AG04450 (cell line): ENCODE measurements at regions not wholly inside any gene's neighbourhood (a gene's known extent, or its start where the extent isn't known, plus 50 kb on each side); places are given as distances from the start of the nearest gene placed in this dataset.

ENCODE experiments used
- CTCF ChIA-PET: fragments of 300-600, 350-600 bp; formaldehyde crosslinking; extraction: SDS; loops from one replicate; lab custom pipeline; 2022; ENCODE audit warnings: antibody characterized with exemption, inconsistent platforms; lab: Charles Lee
- POLR2A ChIA-PET: fragments of 350-600 bp; formaldehyde crosslinking; extraction: SDS; loops from one replicate; lab custom pipeline; 2021; ENCODE audit warnings: antibody characterized with exemption, inconsistent platforms; lab: Yijun Ruan, JAX
- DNase-seq: peaks from one replicate; pipeline ENCODE4 v3.0.0-alpha.2; 2011; ENCODE audit warnings: low read depth, low spot score
- H3K27ac ChIP-seq: one replicate; pipeline ENCODE4 v1.5.1; 2012; ENCODE audit warnings: low read depth, low read length, control low read depth
- H3K27me3 ChIP-seq: one replicate; pipeline ENCODE4 v1.6.0; 2012; ENCODE audit warnings: low read length; ENCODE audit not compliant: control insufficient read depth, insufficient read depth
- H3K4me3 ChIP-seq: 2 replicates; pipeline ENCODE4 v1.5.1; 2011; ENCODE audit warnings: mild to moderate bottlenecking, low read depth, low read length, control low read depth
- H3K9me3 ChIP-seq: 2 replicates; pipeline ENCODE4 v1.5.1; 2012; ENCODE audit warnings: low read length; ENCODE audit not compliant: control insufficient read depth, insufficient read depth
- TF ChIP-seq, protein P1 (sequence below): IDR thresholded peaks from 2 replicates; pipeline ENCODE4 v1.5.1; 2011; ENCODE audit warnings: low read depth, low read length, control low read depth, inconsistent platforms

DNA sequence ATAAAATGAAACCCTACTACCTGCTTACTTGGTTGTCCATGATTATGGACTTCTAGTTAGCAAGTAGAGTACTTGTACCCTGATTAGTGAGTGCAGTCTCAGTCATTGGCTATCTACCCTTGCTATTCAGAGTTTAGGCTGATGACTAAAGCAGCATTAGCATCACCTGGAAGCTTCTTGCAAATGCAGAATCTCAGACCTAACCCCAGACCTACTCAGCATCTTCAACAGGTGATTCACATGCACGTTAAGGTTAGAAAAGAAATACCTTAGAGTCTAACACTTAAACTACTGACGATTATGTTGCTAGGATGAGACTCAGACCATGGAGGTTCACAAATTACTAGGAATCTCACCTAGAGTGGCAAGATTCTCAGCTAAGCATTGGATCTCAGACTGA is 399.9 kb upstream of the FANCL start:
- CTCF ChIA-PET = no interaction called here
- Histone ChIP-seq H3K4me3 (no peak overlapping the region), H3K9me3 (no peaks in the 10 kb centered on the region), H3K27ac (no peak overlapping the region), H3K27me3 (no peaks in the 10 kb centered on the region)
- POLR2A ChIA-PET = no interaction called here
- TF ChIP-seq, protein P1, sequence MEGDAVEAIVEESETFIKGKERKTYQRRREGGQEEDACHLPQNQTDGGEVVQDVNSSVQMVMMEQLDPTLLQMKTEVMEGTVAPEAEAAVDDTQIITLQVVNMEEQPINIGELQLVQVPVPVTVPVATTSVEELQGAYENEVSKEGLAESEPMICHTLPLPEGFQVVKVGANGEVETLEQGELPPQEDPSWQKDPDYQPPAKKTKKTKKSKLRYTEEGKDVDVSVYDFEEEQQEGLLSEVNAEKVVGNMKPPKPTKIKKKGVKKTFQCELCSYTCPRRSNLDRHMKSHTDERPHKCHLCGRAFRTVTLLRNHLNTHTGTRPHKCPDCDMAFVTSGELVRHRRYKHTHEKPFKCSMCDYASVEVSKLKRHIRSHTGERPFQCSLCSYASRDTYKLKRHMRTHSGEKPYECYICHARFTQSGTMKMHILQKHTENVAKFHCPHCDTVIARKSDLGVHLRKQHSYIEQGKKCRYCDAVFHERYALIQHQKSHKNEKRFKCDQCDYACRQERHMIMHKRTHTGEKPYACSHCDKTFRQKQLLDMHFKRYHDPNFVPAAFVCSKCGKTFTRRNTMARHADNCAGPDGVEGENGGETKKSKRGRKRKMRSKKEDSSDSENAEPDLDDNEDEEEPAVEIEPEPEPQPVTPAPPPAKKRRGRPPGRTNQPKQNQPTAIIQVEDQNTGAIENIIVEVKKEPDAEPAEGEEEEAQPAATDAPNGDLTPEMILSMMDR = no peak
- no peak for DNase-seq

DNA sequence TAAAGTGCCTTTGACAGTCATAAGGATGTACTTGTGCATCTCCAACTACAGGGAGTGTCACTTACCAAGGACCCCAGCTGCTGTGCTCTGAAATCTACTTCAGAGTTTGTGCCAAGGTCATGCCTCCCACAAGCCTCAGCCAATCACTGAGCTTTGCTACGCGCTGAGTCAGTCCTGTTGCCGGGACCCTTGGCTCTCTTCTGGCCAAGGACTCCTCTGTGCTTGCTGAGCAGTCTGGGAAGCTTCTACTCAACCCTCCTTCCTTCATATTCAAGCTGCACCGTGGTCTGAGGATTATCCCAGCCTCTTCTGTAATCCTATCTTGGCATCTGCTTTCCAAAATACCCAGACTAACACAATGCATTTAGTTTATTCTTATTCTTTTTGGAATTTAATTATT is 398.9 kb upstream of the FANCL start:
- POLR2A ChIA-PET = no interaction called here
- no peak overlapping the region for H3K27ac ChIP-seq
- no peak overlapping the region for H3K4me3 ChIP-seq
- TF ChIP-seq, protein P1 = no peak
- H3K9me3 ChIP-seq = no peaks in the 10 kb centered on the region
- CTCF ChIA-PET = interaction anchor here (0.6 kb wide), 1 partner anchor 128 kb away, joined by 3 read pairs; no protein-coding TSS in a partner anchor
- no peaks in the 10 kb centered on the region for H3K27me3 ChIP-seq
- no peak for DNase-seq

DNA sequence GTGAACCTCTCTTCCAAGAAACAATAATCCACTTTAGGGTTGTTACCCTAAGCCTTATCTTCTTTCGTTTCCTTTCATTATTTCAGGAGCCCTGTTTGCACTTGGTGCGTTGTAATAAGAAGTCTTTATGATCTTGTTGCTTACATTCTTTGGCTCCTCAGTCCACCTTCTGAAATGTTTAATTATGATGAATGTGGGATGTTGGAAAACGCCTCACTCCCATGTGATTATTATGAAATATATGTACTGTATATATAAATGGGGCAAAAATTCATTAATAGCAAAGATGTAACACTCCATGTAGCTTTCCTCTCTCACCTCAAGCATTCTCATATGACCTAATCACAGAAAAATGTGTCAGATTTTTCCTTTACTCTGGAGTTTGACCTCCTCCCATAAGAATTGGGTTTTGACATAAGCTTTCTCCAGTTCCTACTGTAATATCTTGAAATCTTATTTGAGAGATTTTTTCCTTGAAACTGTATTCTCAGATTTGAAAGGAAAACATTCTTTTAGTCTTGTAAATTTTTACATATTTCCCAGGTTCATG is 397.2 kb upstream of the FANCL start:
- CTCF ChIA-PET = no interaction called here
- TF ChIP-seq, protein P1 = no peak
- POLR2A ChIA-PET = no interaction called here
- no peak for DNase-seq
- H3K27me3 ChIP-seq = no peaks in the 10 kb centered on the region
- no peak overlapping the region for H3K4me3 ChIP-seq
- no peaks in the 10 kb centered on the region for H3K9me3 ChIP-seq
- no peak overlapping the region for H3K27ac ChIP-seq

DNA sequence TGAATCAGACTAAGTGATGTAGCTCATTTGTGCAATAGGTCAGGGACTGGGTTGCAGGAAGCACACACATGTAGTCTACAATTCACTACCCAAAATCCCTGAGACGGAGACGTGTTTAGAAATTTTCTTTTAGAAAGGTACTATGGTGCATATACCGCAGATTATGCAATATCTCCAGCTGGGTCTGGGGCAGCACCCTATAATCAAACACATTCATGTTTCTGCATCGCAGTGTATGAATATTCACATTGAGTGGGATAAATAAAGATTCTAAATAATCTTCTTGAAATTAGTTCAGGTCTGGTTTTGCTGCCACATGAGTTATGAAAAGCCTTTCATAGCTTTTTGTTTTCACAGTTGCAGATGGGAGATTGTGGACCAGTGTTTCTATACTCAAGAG is 395.7 kb upstream of the FANCL start:
- CTCF ChIA-PET = no interaction called here
- H3K27me3 ChIP-seq = no peaks in the 10 kb centered on the region
- DNase-seq = no peak
- H3K9me3 ChIP-seq = no peaks in the 10 kb centered on the region
- no peak overlapping the region for H3K27ac ChIP-seq
- H3K4me3 ChIP-seq = no peak overlapping the region
- TF ChIP-seq, protein P1 = no peak
- POLR2A ChIA-PET = no interaction called here

DNA sequence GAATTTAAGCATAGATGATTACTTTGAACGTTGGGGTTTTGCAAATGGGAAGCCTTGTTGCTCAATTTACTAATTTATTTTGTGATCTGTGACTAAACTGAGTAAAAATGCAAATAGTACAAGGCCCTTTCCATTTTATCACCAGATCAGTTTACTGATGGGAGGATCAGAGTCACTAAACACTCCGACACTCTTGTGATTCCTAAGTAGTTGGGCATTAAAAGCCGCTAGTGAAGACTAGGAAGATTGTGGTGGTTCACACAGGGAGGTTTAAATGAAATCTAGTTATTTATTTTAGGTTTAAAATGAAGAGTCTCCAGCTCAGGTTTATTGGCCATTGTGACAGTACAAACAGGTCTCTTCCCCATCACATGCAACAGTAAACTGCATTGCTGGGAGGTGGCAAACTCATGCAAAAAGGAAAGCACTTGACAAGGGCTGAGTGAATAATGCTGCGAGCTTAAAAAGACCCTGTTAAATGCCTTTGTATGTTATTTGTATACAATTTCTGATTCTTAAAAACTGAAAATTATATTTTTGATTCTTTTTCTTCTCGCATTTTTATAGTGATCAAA is 394.8 kb upstream of the FANCL start:
- DNase-seq = no peak
- H3K27ac ChIP-seq = no peak overlapping the region
- CTCF ChIA-PET = no interaction called here
- no peak overlapping the region for H3K4me3 ChIP-seq
- H3K9me3 ChIP-seq = no peaks in the 10 kb centered on the region
- POLR2A ChIA-PET = no interaction called here
- TF ChIP-seq, protein P1 = no peak
- no peaks in the 10 kb centered on the region for H3K27me3 ChIP-seq
